Heart left ventricle (tissue), 13 donors: ENCODE measurements at regions not wholly inside any gene's neighbourhood (a gene's known extent, or its start where the extent isn't known, plus 50 kb on each side); places are given as distances from the start of the nearest gene placed in this dataset.

Source experiments
- POLR2A ChIP-seq, 2 donors: fragments of 450-650 bp; IDR thresholded peaks; one replicate each; pipeline ENCODE4 v1.6.1; 2017; ENCODE audit warnings: antibody characterized with exemption in 2 of 2, mild to moderate bottlenecking in 2 of 2, moderate library complexity in 2 of 2
- TF ChIP-seq, protein P1 (sequence below), 12 donors: fragments of 200-600 bp; sonication (generic) in 4 of 12; IDR thresholded peaks; one replicate each; pipeline versions ENCODE4 v1.5.0 to v1.8.0; 2018 to 2022; ENCODE audit warnings: antibody characterized with exemption in 12 of 12, mild to moderate bottlenecking in 5 of 12
- donor health status: ischemic (EF 13 %, LVEDD 7.1; RV severe dilation, severe dysfunction).
- donor health status: DM: no; HTN: yes; CAD: no.
- donor health status: DM: no; HTN: no; CAD: no.
- donor health status: ischemic (EF 25% LVEDD 6.9; RV normal size, moderate dysfunction).
- donor health status: ischemic (EF 25% LVEDD 5.7; RV mildly dilated, moderate dysfunction).
- donor health status: ischemic (EF 35%, LVEDD 5.7; RV mildly dilated, moderate dysfunction).
- donor health status: nonischemic (EF 11% LVEDD 7.7; RV severe dilation, severe dysfunction).
- donor health status: DM: yes; HTN: yes; CAD: no.
- donor health status: PGD.
- donor health status: ischemic (EF 29% LVEDD 5.4; RV normal size, mild dysfunction).
- donor health status: nonischemic (EF 23%, LVEDD 6.1; RV moderate dilation, normal function).

DNA sequence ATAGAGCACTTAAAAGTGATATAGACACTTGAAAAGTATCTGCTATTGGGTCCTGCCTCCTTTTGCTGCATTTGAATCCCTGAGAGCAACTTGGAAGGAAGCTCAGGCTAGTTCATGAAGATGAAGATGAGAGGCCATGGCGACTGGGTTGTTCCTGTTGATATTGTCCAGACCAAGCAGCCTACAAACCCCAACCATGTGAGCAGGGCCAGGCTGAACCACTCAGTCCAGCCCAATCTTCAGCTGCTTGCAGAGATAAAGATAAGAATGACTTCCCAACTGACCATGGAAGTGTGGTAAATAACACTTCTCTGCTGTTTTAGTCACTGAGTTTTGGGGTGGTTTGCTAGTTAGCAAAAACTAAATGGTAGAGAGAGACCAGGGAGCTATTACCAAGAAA is 417.6 kb downstream of the SOX11 start:
- TF ChIP-seq, protein P1, sequence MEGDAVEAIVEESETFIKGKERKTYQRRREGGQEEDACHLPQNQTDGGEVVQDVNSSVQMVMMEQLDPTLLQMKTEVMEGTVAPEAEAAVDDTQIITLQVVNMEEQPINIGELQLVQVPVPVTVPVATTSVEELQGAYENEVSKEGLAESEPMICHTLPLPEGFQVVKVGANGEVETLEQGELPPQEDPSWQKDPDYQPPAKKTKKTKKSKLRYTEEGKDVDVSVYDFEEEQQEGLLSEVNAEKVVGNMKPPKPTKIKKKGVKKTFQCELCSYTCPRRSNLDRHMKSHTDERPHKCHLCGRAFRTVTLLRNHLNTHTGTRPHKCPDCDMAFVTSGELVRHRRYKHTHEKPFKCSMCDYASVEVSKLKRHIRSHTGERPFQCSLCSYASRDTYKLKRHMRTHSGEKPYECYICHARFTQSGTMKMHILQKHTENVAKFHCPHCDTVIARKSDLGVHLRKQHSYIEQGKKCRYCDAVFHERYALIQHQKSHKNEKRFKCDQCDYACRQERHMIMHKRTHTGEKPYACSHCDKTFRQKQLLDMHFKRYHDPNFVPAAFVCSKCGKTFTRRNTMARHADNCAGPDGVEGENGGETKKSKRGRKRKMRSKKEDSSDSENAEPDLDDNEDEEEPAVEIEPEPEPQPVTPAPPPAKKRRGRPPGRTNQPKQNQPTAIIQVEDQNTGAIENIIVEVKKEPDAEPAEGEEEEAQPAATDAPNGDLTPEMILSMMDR (IDR thresholded peaks at IDR 0.05): no peak
- no peak for TF ChIP-seq POLR2A (IDR thresholded peaks at IDR 0.05)
